Adrenal gland (tissue), 9 donors: ENCODE measurements at regions not wholly inside any gene's neighbourhood (a gene's known extent, or its start where the extent isn't known, plus 50 kb on each side); places are given as distances from the start of the nearest gene placed in this dataset.

Experiments
- DNase-seq, 7 donors: peaks; one replicate each; pipeline ENCODE4 v3.0.0-alpha.2; 2019 to 2020
- H3K27ac ChIP-seq, 5 donors: fragments of 200-600 bp; sonication (generic) in 4 of 5; 1 replicate in 3 of 5; 2 replicates in 2 of 5; pipeline versions ENCODE4 v1.5.1 to v1.8.0; 2016 to 2020; ENCODE audit warnings: mild to moderate bottlenecking in 1 of 5
- H3K27me3 ChIP-seq: fragments of 200-600 bp; 2 replicates; pipeline ENCODE4 v1.8.0; 2021
- H3K36me3 ChIP-seq, 2 donors: fragments of 200-600 bp; replicated peaks in 1 of 2; 1 replicate in 1 of 2; 2 replicates in 1 of 2; pipeline versions ENCODE4 v1.5.1 to v1.8.0; 2018 to 2022
- H3K4me1 ChIP-seq, 2 donors: fragments of 200-600 bp; replicated peaks in 1 of 2; 1 replicate in 1 of 2; 2 replicates in 1 of 2; pipeline versions ENCODE4 v1.5.1 to v1.8.0; 2018 to 2021
- H3K4me3 ChIP-seq, 4 donors: fragments of 200-600 bp; sonication (generic) in 3 of 4; one replicate each; pipeline ENCODE4 v1.5.1; 2016 to 2018
- H3K9me3 ChIP-seq, 3 donors: fragments of 200-600 bp; sonication (generic) in 1 of 3; replicated peaks in 1 of 3; 1 replicate in 2 of 3; 2 replicates in 1 of 3; pipeline versions ENCODE4 v1.5.1 to v1.8.0; 2016 to 2021
- CTCF ChIP-seq, 6 experiments: fragments of 450-650 bp in 4 of 6; fragments of 200-600 bp in 2 of 6; sonication (generic) in 1 of 6; IDR thresholded peaks; 1 replicate in 5 of 6; 2 replicates in 1 of 6; pipeline versions ENCODE4 v1.5.1 to v1.8.0; 2016 to 2021; ENCODE audit warnings: antibody characterized with exemption in 6 of 6, mild to moderate bottlenecking in 2 of 6, moderate library complexity in 1 of 6
- POLR2A ChIP-seq, 2 donors: fragments of 450-650 bp; IDR thresholded peaks; one replicate each; pipeline ENCODE4 v1.6.1; 2017; ENCODE audit warnings: antibody characterized with exemption in 2 of 2, mild to moderate bottlenecking in 2 of 2, moderate library complexity in 1 of 2
- WGBS, 4 donors: extraction: QIAGEN DNeasy Blood & Tissue Kit in 2 of 4; methylation state at CpG; one replicate each; pipeline versions ENCODE4 v1.1.5 to v1.1.7; 2013 to 2017; 5-methylcytosine and 5-hydroxymethylcytosine counted together
- intact Hi-C, 2 donors: fragments of 100-400 bp; cut with DNase I; formaldehyde crosslinking; loops; one replicate each; pipeline versions ENCODE4 v1.14.1 to v1.15.0; 2022 to 2023
- donor health status: healthy with polysubstance abuse.
- donor health status: Bipolar disorder and iron deficiency.
- donor health status: DM: yes; HTN: yes; CAD: no.
- donor health status: DM: no; HTN: no; CAD: no.
- donor health status: DM: no; HTN: no; CAD: no.

- TF ChIP-seq POLR2A (IDR thresholded peaks at IDR 0.05), result no peak
- no peak for TF ChIP-seq CTCF (IDR thresholded peaks at IDR 0.05)
- intact Hi-C loops, result no loop called here
- H3K27me3 ChIP-seq, result no peaks in the 10 kb centered on the region
Measured at GRCh38 chr2:59806486-59806885, 747.0 kb downstream of the BCL11A start.

DNA sequence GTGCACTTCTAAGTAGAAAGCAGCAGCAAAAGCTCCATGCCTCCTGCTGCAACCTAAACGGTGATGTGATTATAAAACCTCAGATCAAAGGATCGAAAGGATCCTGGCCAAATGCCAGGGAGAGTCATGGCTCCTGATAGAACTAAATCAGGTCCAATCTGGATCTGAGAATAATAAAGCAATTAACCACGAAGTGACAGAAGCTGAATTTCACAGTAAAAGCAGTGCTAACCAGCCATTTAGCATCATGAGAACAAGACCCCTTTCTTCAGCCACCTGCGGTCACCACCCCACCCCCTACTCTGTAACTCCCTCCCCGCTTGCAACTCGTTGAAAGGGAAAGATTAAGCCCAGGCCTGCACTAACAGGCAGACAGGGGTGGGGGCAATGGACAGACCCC, 748.7 kb downstream of the BCL11A start:
- peaks cover 0 to 4% (median 0%) of the 10 kb centered on the region in 3 donors for H3K9me3 ChIP-seq
- TF ChIP-seq CTCF (IDR thresholded peaks at IDR 0.05) (no peak), POLR2A (IDR thresholded peaks at IDR 0.05) (no peak)
- intact Hi-C loops, result no loop called here
- H3K4me1 ChIP-seq, result no peaks in the 10 kb centered on the region
- peak in 5 of 7 donors; percentile 7 to 68 (median 14) for DNase-seq
- H3K4me3 ChIP-seq, result no peak overlapping the region
- H3K36me3 ChIP-seq, result no peaks in the 10 kb centered on the region
- no peaks in the 10 kb centered on the region for H3K27me3 ChIP-seq
- WGBS, 4 donors, result 47 to 66% (median 60%) methylated on average over 6 of the region's 6 CpGs
- H3K27ac ChIP-seq, result no peak overlapping the region

More at GRCh38 chr2:59806486-59806885, 747.0 kb downstream of the BCL11A start:
- Histone ChIP-seq H3K4me1 (no peaks in the 10 kb centered on the region), H3K36me3 (no peaks in the 10 kb centered on the region), H3K4me3 (no peak overlapping the region), H3K27ac (no peak overlapping the region), H3K9me3 (no peaks in the 10 kb centered on the region)
- no peak for DNase-seq

DNA sequence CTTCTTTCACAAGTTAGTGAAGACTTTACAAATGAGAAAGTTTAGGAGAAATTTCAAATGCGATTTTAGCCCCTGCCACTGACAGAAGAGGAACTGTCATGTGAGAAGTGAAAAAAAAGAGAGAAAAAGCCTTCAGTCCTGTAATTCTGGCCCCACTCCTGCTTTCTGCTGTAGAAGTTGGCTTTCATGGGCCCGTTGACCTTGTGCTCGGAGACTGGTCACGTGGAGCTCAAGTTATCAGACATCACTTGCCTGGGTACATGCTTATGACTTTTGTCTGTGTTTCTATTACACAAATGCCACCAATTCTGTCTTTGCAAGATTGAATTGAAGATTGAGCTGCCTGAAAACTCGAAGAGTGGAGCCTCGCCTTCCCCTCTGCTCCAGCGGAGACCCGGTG, 749.9 kb downstream of the BCL11A start:
- Histone ChIP-seq H3K27me3 (no peaks in the 10 kb centered on the region), H3K4me1 (no peaks in the 10 kb centered on the region), H3K36me3 (no peaks in the 10 kb centered on the region), H3K4me3 (no peak overlapping the region), H3K27ac (no peak overlapping the region), H3K9me3 (peaks cover 0 to 4% (median 0%) of the 10 kb centered on the region in 3 donors)
- DNase-seq, result peak in 3 of 7 donors; percentile 13 to 66 (median 18)
- intact Hi-C loops, result no loop called here
- TF ChIP-seq CTCF (IDR thresholded peaks at IDR 0.05) (no peak), POLR2A (IDR thresholded peaks at IDR 0.05) (no peak)
- WGBS, 4 donors, result 64 to 71% (median 68%) methylated on average over 8 of the region's 8 CpGs

- no peak overlapping the region for H3K4me3 ChIP-seq
- no peak overlapping the region for H3K27ac ChIP-seq
- H3K4me1 ChIP-seq, result no peaks in the 10 kb centered on the region
- H3K27me3 ChIP-seq, result no peaks in the 10 kb centered on the region
- no peaks in the 10 kb centered on the region for H3K36me3 ChIP-seq
- no peak for DNase-seq
- no peak for TF ChIP-seq CTCF (IDR thresholded peaks at IDR 0.05)
- no peak for TF ChIP-seq POLR2A (IDR thresholded peaks at IDR 0.05)
- intact Hi-C loops, result no loop called here
- peaks cover 0 to 4% (median 0%) of the 10 kb centered on the region in 3 donors for H3K9me3 ChIP-seq
- WGBS, 4 donors, result 87 to 91% (median 89%) methylated on average over 9 of the region's 9 CpGs
Measured at GRCh38 chr2:59798687-59799232, 754.7 kb downstream of the BCL11A start.
